Right lobe of liver (tissue), 4 donors: ENCODE measurements at regions not wholly inside any gene's neighbourhood (a gene's known extent, or its start where the extent isn't known, plus 50 kb on each side); places are given as distances from the start of the nearest gene placed in this dataset.

Experiments used
- CTCF ChIP-seq, 4 donors: fragments of 200-600 bp in 3 of 4; fragments of 450-650 bp in 1 of 4; IDR thresholded peaks; one replicate each; pipeline versions ENCODE4 v1.5.1 to v1.8.0; 2016 to 2022; ENCODE audit warnings: antibody characterized with exemption in 4 of 4, mild to moderate bottlenecking in 2 of 4
- POLR2A ChIP-seq: fragments of 450-650 bp; IDR thresholded peaks from one replicate; pipeline ENCODE4 v1.6.1; 2017; ENCODE audit warnings: antibody characterized with exemption, mild to moderate bottlenecking
- donor health status: DM: no; HTN: no; CAD: no.
- donor health status: DM: no; HTN: no; CAD: no.
- donor health status: DM: no; HTN: yes; CAD: no.

GRCh38 chr20:22802296-22802695, 217.9 kb upstream of the FOXA2 start:
- TF ChIP-seq CTCF (IDR thresholded peaks at IDR 0.05) (no peak), POLR2A (no peak)
